Right ventricle myocardium superior (tissue), 1 donor: ENCODE measurements at regions not wholly inside any gene's neighbourhood (a gene's known extent, or its start where the extent isn't known, plus 50 kb on each side); places are given as distances from the start of the nearest gene placed in this dataset.
A peak's percentile ranks its signal among the peaks of the same experiment; 100 is the strongest.
"Not testable (repeated sequence)": the region's sequence is repeated elsewhere in the genome, so short reads cannot be mapped to it uniquely, and the experiment has no call there.

Source experiments
- ATAC-seq: fragments of 200-7000 bp; cut with Tn5 transposase; one replicate; pipeline ENCODE4 v1.9.1; 2020; ENCODE audit warnings: mild to moderate bottlenecking; ENCODE audit not compliant: poor library complexity
- DNase-seq: peaks from one replicate; pipeline ENCODE4 v3.0.0-alpha.2; 2020
- intact Hi-C: fragments of 100-400 bp; cut with DNase I; formaldehyde crosslinking; loops from one replicate; pipeline ENCODE4 v1.11.2; 2022
- donor health status: DM: no; HTN: yes; CAD: no; lungs with severe emphysema.

DNA sequence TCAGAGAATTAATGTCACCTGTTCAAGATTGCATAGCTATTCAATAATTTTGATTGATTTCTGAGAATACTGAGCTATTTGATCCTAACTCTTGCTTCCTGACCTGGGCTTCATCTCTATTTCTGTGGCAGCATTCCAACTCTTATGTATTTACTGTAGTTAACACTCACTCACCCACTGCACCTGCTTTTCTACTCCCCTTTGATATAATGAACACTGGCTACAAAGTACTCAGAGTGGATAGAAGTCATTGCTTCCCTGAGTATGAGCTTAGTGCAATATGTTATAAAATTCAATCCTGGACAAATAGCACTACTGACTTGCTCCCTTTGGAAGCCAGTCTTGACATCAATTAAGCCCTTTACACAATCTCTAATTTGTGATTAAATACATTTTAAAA is 117.2 kb downstream of the APIP start:
- DNase-seq (no peak), ATAC-seq (no peak)
- intact Hi-C loops = no loop called here

DNA sequence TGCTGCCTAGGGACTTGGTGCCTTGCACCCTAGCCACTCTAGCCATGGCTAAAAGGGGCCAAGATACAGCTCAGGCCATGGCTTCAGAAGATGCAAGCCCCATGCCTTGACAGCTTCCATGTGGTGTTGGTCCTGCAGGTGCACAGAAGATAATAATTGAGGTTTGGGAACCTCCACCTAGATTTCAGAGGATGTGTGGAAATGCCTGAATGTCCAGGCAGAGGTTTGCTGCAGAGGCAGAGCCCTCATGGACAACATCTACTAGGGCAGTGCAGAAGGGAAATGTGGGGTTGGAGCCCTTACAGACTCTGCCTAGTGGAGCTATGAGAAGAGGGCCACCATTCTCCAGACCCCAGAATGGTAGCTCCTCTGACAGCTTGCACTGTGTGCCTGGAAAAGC is 118.7 kb downstream of the APIP start:
- ATAC-seq, DNase-seq, intact Hi-C loops: not testable (repeated sequence)

DNA sequence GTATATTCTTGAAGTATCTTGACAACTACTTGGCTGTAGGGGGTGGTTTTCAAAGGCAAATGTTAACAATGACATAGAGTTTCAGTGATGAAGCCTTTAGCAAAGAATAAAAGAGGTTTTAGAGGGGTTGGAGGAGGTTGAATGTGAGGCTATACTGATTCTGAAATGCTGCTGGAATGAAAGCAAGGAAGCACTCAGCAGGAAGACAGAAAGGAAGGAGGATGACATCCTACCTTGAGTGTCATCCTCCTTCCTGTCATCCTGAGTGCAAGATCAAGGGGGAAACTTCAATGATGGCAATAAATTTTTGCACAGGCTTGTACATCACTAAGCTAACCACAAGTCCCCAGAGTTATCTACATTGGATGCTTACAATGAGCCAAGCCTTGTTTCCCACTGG is 120.5 kb downstream of the APIP start:
- intact Hi-C loops = no loop called here
- DNase-seq (no peak), ATAC-seq (no peak)

DNA sequence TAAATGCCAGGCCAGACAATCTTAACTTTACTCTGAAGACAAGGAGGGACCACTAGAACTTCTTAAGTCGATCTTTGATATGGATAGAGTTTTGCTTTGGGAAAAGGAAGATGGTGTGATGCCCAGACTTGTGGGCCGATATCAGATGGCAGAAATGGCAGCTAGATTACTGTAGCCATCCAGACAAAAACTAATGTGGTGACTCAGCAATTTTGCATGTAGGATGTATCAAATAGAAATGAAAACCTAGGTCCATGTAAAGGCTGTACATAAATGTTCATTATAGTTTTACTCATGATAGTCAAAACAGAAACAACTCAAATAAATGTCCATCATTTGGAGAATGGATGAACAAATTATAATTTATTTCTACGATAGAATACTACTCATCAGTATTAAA is 121.5 kb downstream of the APIP start:
- ATAC-seq (no peak), DNase-seq (no peak)
- intact Hi-C loops = no loop called here

DNA sequence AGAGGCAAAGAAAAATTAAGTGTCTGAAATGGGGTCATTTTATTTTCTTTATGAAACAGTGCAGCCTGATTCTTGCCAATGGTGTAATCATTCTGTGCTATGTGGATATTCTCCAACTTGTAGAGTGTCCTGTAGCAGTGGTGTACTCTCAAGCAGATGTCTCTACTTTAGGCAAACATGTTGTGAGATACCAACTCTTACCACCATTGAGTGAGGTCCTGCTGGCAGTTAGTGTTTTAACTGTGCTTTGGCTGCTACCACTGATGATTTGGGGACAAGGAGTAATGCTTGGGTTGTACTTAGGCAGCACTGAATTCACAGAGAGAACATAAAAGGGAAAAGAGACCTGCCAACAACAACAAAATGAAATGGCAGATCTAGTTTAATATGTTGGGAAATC is 122.5 kb downstream of the APIP start:
- no peak for DNase-seq
- intact Hi-C loops = no loop called here
- peak; percentile 75 for ATAC-seq

DNA sequence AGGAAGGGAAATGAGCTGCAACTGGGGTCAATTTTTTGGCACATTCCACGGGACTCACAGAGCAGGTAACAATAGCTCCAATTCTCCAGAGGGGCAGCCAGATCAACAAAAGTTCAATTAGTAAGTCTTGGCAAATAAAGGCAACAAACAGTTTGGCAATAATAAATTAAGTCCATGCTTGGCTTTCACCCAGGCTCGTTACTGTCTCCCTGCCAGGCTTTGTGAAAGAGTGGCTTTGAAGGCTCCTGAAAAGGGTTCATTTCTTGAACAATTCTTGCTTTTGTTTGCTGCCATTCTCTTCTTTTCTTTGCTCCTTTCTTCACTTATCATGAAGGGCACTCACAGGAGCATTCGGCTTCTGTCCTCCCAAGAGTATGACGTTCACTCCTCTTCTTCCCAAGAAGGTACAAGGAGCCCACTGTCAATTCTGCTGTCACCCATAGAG is 123.3 kb downstream of the APIP start:
- intact Hi-C loops = no loop called here
- ATAC-seq = peak; percentile 43
- peak; percentile 40 for DNase-seq

DNA sequence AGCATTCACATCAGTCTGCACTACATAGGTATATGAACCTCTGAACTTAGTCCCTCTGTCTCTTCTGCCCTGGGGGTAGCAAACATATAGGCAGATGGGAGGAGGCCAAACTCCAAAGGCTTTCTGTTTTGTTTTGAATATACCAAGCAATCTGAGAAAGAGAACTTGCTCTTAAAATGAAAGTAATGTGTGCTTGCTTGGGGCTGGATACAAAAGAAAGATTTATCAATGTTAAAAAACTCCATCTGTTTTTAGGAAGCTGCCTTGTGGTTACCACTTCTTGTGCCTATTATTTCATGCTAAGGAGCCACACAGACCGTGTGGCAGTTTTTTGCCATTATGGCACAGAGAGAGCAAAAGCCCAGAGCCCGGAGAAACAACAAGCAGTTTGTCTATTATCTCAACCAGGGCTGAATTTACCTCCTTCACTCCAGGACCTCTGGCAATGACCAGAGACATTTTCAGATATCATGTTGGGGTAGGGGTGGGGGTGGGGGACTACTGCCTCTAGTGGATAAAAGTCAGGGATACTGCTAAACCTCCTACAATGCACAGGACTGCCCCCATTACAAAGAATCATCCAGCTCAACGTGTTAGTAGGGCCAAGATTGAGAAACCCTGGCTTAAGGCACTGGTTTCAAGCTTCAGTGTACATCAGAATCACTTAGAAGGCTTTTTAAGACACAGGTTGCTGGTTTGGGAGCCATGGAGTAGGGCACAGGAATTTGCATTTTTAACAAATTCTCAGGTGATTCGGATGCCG is 124.2 kb downstream of the APIP start:
- intact Hi-C loops = no loop called here
- no peak for DNase-seq
- peak; percentile 68 for ATAC-seq

DNA sequence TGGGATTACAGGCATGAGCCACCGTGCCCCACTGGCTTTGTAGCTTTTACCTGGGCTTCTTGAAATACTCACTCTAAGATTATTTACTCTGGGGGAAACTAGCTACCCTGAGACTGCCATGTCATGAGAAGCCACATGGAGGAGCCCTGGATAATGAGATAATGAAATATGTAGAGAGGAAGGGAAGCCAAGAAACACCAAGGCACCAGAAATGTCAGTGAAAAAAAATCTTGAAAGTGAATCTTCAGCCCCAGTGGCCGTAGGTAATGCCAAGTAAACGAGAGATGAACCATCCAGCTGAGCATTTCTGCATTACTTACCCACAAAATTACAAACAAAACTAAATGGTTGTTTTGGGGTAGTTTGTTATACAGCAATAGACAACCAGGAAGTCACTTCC is 125.6 kb downstream of the APIP start:
- intact Hi-C loops = no loop called here
- ATAC-seq (no peak), DNase-seq (no peak)

DNA sequence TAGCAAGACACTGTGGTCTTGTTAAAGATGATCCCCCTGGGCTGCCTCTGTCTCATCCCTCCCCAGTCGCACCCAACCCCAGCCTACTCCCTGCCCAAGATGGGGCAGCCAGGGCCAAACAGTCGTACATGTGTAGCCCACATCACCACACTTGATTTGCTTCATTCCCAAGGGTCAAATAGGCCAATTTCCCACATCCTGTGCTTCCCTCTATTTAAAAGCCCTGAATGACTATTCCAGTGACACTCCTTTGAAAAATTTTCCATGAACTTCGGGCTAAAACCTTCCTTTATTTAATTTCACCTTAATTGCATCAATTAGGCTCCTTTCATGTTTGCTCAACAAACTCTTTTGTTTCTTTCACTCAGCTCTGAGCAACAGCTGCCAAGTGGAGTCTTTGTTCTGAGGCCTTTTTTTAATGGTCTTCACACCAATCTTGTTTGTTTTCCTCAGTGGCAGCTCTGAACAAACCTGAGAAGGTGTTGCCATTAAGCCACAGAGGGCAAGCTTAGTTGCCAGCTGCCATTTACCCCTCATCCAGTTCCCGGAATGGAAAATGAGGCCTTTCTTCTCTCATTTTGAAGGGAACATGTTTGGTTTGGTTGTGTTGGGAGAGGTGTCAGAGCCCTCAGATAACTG is 126.9 kb downstream of the APIP start:
- DNase-seq (no peak), ATAC-seq (no peak)
- intact Hi-C loops = no loop called here

DNA sequence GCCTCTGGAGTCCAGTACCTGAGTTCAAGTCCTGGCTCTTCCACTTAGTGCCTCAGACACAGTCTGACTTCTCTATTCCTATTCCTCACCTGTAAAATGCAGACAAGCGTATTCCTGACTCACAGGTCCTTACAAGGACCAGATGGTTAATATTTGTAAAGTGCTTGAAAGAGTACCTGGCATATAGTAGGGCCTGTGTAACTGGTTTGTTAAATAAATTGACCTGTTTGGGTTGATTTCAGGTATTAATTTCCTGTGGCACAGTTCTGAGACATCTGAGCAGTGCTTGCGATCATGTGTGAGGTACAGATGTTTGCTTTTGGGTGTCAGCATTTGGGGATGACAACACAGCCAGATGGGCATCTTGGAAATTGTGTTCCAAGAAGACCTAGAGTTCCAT is 127.5 kb downstream of the APIP start:
- no peak for DNase-seq
- no peak for ATAC-seq
- intact Hi-C loops = no loop called here

DNA sequence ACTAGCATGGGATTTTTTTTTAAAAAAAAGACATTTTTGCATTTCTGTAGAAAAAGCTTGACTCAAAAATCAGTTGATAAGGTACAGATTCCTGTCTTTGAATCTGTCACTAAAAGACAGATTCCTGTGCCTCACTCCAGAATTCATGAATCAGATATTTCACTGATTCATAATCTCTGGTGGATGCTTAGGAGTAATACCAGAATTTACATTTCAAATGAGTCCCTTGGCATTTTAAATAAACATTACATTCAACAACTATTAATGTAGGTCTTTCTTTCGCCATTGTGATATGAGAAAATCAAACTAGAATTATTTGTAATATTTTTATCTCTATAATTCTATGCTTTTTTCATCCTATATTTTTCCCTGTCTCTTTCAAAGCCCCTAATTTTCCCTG is 128.3 kb downstream of the APIP start:
- ATAC-seq = no peak
- intact Hi-C loops = no loop called here
- DNase-seq = no peak

DNA sequence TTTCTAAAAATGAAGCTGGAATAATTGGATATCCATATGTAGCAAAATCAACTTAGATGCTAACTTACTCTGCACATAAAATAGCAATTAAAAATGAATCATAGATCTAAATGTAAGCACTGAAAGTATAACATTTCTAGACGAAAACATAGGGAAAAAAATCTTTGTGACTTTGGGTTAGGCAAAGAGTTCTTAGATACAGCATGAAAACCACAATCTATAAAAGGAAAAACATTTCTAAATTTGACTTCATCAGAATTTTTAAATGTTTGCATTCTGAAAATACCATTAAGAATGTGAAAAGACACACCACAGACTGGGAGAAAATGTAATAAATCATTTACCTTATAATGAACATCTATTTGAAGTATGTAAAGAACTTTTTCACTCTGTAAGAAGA is 128.8 kb downstream of the APIP start:
- ATAC-seq (no peak), DNase-seq (no peak)
- intact Hi-C loops = no loop called here

DNA sequence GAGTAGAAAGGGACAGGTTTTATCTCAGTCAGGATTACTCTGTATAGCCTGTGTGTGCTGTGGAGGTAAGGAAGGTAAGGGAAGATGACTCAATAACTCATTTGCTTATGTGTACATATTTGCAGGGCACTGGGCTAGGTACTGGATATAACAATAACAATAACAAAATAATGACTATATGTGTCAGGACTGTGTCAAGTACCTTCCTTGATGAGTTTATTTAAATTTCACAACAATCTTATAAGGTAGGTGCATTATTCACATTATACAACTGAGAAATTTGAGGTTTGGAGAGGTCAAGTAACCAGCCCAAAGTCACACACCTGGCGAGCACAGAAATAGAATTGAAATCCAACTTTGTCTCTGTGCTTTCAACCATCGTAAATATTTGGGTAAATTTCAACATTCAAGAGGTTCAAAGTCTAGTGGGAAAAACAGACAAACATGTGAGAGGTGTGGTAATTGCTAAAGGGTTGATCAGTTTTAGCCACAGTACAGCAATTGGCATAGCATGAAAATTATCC is 131.8 kb downstream of the APIP start:
- no peak for DNase-seq
- intact Hi-C loops = no loop called here
- no peak for ATAC-seq

DNA sequence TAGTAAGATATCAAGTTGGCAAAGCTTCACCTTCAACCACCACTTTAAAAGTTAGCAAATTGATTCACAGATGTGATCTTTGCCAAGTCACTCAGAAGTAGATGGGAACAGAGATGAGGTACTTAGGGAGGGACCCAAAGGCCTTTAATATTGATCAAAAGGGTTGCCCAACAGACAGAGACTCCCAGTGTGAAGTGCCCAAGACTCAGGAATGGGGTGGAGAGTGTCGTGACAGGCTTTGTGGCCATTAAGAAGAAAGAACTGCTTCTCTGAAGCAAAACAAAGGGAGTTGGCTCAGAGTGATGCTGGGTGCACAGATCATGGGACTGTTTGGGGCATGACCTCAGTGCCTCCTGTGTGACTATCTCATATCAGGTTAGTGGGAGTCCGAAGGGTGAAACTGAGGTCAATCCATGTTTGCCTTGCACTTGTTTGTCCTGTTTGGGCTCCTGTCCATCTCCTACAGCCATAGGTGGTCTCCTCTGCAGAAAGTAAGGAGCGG is 132.3 kb downstream of the APIP start:
- DNase-seq = no peak
- ATAC-seq = no peak
- intact Hi-C loops = no loop called here

DNA sequence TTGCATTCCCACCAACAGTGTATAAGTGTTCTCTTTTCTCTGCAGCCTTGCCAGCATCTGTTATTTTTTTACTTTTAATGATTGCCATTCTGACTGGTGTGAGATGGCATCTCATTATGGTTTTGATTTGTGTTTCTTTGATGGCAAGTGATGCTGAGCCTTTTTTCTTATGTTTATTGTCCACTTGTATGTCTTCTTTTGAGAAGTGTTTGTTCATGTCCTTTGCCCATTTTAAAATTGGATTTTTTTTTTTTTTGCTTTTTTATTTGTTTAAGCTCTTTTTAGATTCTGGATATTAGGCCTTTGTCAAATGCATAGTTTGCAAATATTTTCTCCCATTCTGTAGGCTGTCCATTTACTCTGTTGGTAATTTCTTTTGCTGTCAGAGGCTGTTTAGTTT is 134.4 kb downstream of the APIP start:
- DNase-seq, ATAC-seq, intact Hi-C loops: not testable (repeated sequence)

DNA sequence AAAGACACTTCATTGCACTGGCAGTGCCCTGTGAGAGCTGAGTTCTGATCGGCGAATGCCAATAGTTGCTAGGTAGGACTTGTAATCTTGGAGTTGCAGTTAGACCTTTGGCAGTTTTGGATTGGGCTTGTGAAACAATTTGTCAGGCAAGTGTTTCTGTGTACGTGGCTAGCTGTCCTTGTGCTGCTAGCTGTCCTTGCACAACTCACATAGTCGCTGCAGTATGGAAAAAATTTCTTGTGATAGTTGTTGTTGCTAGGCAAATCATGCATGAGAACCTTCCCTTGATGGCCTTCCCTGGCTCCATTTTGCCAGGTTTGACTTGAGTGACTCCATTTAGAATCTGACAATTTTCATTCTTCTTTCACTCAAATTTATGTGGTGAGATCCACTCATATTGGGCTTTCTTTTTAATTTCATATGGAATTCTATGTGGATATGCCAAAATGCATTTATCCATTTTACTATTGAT is 140.7 kb downstream of the APIP start:
- intact Hi-C loops = no loop called here
- ATAC-seq = no peak
- DNase-seq = no peak

DNA sequence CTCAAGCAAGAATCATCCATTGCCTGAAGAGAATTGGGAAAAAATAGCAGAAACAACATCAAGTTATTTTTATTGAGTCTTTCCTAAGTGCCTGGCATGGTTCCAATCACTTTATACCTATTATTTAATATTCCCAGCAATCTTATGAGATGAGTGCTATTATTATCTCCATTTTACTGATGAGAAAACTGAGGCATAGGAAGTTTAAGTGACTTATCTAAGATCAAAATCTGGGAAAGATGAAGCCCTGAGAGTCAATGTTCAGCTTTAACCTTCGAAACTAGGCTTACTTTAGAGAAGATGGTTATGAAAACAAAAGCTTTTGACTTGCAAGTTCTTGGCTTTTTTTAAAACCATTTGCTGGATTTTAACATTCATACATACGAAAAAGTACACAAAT is 141.6 kb downstream of the APIP start:
- intact Hi-C loops = no loop called here
- ATAC-seq (no peak), DNase-seq (no peak)

DNA sequence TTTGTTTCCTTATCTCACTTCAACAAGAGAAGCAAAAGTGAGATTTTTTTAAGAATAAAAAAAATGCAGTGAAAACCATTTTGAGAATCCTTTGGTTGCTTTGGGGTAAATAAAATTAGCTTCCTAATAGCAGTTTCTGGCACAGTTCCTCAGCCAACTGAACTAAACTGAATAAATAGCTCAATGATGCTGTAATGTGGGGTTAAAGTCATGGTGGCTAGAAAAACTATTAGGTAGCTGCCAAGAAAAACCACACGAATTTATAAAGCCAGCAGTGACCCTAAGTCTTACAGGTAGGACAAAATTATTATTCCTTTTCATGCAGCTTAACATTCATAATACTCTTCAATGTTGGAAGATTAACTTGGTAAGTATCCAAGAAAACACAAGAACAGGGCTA is 142.4 kb downstream of the APIP start:
- intact Hi-C loops = no loop called here
- no peak for DNase-seq
- no peak for ATAC-seq

DNA sequence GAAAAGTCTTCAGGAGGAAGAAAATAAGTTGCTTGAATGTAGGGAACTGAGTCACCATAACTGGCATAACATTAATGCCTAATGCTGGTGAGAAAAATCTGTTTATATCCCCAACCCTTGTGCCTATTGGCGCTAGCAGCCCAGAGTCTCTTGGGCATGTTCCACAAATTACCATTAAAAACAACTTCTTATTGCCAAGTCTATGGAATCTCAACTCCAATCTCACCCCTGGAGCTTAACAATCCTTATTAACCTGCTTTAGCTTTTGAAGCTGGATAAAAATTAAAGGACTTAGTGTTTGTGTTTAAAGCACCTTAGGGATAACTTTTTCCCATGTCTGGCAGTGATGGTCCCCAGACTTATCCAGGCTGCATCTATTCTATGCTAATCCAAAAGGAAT is 143.0 kb downstream of the APIP start:
- no peak for ATAC-seq
- intact Hi-C loops = no loop called here

DNA sequence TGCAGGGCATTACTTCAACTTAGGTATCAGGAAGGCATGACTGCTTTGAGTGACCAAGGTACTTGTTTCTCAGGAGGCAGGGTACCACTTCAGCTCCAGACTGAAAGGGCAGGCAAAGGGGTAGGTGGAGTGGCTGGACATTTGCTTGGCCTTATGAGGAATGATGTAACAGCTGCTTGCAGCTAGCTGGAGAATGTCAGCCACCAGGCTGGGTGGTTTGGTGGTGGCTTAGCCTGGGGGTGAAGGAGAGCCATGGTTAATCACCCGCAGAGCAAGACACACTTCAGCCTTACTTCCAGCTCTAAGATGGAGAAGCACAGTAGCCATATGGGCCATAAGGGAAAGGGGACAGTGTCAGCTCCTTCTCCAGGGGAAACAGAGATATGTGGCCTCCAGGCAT is 146.1 kb downstream of the APIP start:
- DNase-seq = no peak
- intact Hi-C loops = no loop called here
- no peak for ATAC-seq

More for the DNA sequence above, 143.0 kb downstream of the APIP start:
- DNase-seq = no peak
